H9 (cell line): ENCODE measurements at regions not wholly inside any gene's neighbourhood (a gene's known extent, or its start where the extent isn't known, plus 50 kb on each side); places are given as distances from the start of the nearest gene placed in this dataset.

Experiments used
- DNase-seq: peaks from one replicate; pipeline ENCODE4 v3.0.0-alpha.2; 2017
- H2AFZ ChIP-seq: one replicate; pipeline ENCODE4 v1.6.1; 2013; ENCODE audit warnings: mild to moderate bottlenecking, low read length, control low read depth, moderate library complexity
- H2AK5ac ChIP-seq: 2 replicates; pipeline ENCODE4 v1.6.1; 2013; ENCODE audit warnings: low read length, control low read depth, mixed read lengths; ENCODE audit not compliant: insufficient read length
- H2BK120ac ChIP-seq: one replicate; pipeline ENCODE4 v1.6.1; 2013; ENCODE audit warnings: low read depth, mild to moderate bottlenecking, low read length, control low read depth, inconsistent platforms; ENCODE audit not compliant: poor library complexity, severe bottlenecking
- H2BK12ac ChIP-seq: 2 replicates; pipeline ENCODE4 v1.6.1; 2013; ENCODE audit warnings: low read length, control low read depth, mixed read lengths, low read depth; ENCODE audit not compliant: insufficient read length
- H2BK15ac ChIP-seq: 2 replicates; pipeline ENCODE4 v1.6.1; 2013; ENCODE audit warnings: low read depth, low read length, control low read depth
- H2BK20ac ChIP-seq: one replicate; pipeline ENCODE4 v1.6.1; 2013; ENCODE audit warnings: low read depth, mild to moderate bottlenecking, low read length, control low read depth, inconsistent platforms; ENCODE audit not compliant: poor library complexity, severe bottlenecking
- H2BK5ac ChIP-seq: 2 replicates; pipeline ENCODE4 v1.6.1; 2013; ENCODE audit warnings: low read length, control low read depth, mixed read lengths; ENCODE audit not compliant: insufficient read length
- H3K14ac ChIP-seq: 2 replicates; pipeline ENCODE4 v1.6.1; 2013; ENCODE audit warnings: low read length, control low read depth; ENCODE audit not compliant: insufficient read depth
- H3K18ac ChIP-seq: 2 replicates; pipeline ENCODE4 v1.6.1; 2013; ENCODE audit warnings: low read depth, mild to moderate bottlenecking, mixed read lengths, low read length, control low read depth; ENCODE audit not compliant: insufficient read length
- H3K23ac ChIP-seq: 2 replicates; pipeline ENCODE4 v1.6.1; 2013; ENCODE audit warnings: low read length, control low read depth, mixed read lengths, low read depth; ENCODE audit not compliant: insufficient read length
- H3K23me2 ChIP-seq: 2 replicates; pipeline ENCODE4 v1.6.1; 2013; ENCODE audit warnings: low read depth, mild to moderate bottlenecking, mixed read lengths, low read length, control low read depth; ENCODE audit not compliant: insufficient read length, poor library complexity, severe bottlenecking
- H3K27ac ChIP-seq: 2 replicates; pipeline ENCODE4 v1.5.1; 2013; ENCODE audit warnings: low read length, control low read depth, mixed read lengths, low read depth; ENCODE audit not compliant: insufficient read length
- H3K27me3 ChIP-seq: 2 replicates; pipeline ENCODE4 v1.6.1; 2013; ENCODE audit warnings: low read length, control low read depth, inconsistent platforms; ENCODE audit not compliant: insufficient read depth
- H3K4ac ChIP-seq: 2 replicates; pipeline ENCODE4 v1.6.1; 2013; ENCODE audit warnings: low read depth, mild to moderate bottlenecking, control low read depth, inconsistent platforms, low read length, moderate library complexity
- H3K4me1 ChIP-seq: 2 replicates; pipeline ENCODE4 v1.6.1; 2013; ENCODE audit warnings: low read length, control low read depth, inconsistent platforms; ENCODE audit not compliant: insufficient read depth
- H3K4me2 ChIP-seq: 2 replicates; pipeline ENCODE4 v1.6.1; 2013; ENCODE audit warnings: low read length, control low read depth, mixed read lengths; ENCODE audit not compliant: insufficient read length, insufficient read depth
- H3K56ac ChIP-seq: 2 replicates; pipeline ENCODE4 v1.6.1; 2013; ENCODE audit warnings: low read depth, mild to moderate bottlenecking, mixed read lengths, low read length, control low read depth; ENCODE audit not compliant: insufficient read length
- H3K79me1 ChIP-seq: 2 replicates; pipeline ENCODE4 v1.6.1; 2013; ENCODE audit warnings: low read depth, mild to moderate bottlenecking, moderate library complexity, low read length, control low read depth, inconsistent platforms; ENCODE audit not compliant: insufficient read depth, poor library complexity, severe bottlenecking
- H3K79me2 ChIP-seq: 2 replicates; pipeline ENCODE4 v1.6.1; 2013; ENCODE audit warnings: low read length, control low read depth, inconsistent platforms; ENCODE audit not compliant: insufficient read depth
- H3K9ac ChIP-seq: 2 replicates; pipeline ENCODE4 v1.6.1; 2013; ENCODE audit warnings: low read length, control low read depth, mixed read lengths; ENCODE audit not compliant: insufficient read length; ENCODE audit errors: extremely low read depth
- H3K9me3 ChIP-seq: one replicate; pipeline ENCODE4 v1.6.1; 2013; ENCODE audit warnings: low read depth, low read length, inconsistent platforms; ENCODE audit not compliant: control insufficient read depth
- H3T11ph ChIP-seq: one replicate; pipeline ENCODE4 v1.6.1; 2013; ENCODE audit warnings: mild to moderate bottlenecking, low read length, control low read depth, inconsistent platforms
- H4K20me1 ChIP-seq: one replicate; pipeline ENCODE4 v1.6.1; 2013; ENCODE audit not compliant: control insufficient read depth, insufficient read length, insufficient read depth
- H4K5ac ChIP-seq: 2 replicates; pipeline ENCODE4 v1.6.1; 2013; ENCODE audit warnings: low read depth, mild to moderate bottlenecking, mixed read lengths, low read length, control low read depth; ENCODE audit not compliant: insufficient read length
- H4K8ac ChIP-seq: replicated peaks from 2 replicates; pipeline ENCODE4 v1.6.1; 2013; ENCODE audit warnings: low read length, control low read depth, mixed read lengths, low read depth; ENCODE audit not compliant: insufficient read length
- H4K91ac ChIP-seq: 2 replicates; pipeline ENCODE4 v1.6.1; 2013; ENCODE audit warnings: low read depth, mild to moderate bottlenecking, moderate library complexity, mixed read lengths, low read length, control low read depth; ENCODE audit not compliant: insufficient read length
- H3K27ac Mint-ChIP-seq, 3 experiments: 2 replicates in 2 of 3; 3 replicates in 1 of 3; pipeline ENCODE4 v1.8.0; 2020 to 2021; ENCODE audit warnings: mixed read lengths in 3 of 3, mild to moderate bottlenecking in 1 of 3, moderate library complexity in 1 of 3
- H3K27me3 Mint-ChIP-seq: 2 replicates; pipeline ENCODE4 v1.8.0; 2021; ENCODE audit warnings: low read depth, mild to moderate bottlenecking, moderate library complexity, mixed read lengths
- H3K36me3 Mint-ChIP-seq, 3 experiments: 2 replicates in 2 of 3; 3 replicates in 1 of 3; pipeline ENCODE4 v1.8.0; 2020 to 2021; ENCODE audit warnings: low read depth in 3 of 3, mixed read lengths in 3 of 3; ENCODE audit not compliant: insufficient read depth in 1 of 3
- H3K4me1 Mint-ChIP-seq, 2 experiments: 2 replicates each; pipeline ENCODE4 v1.8.0; 2020; ENCODE audit warnings: mixed read lengths in 2 of 2
- H3K4me3 Mint-ChIP-seq, 2 experiments: 2 replicates in 1 of 2; 3 replicates in 1 of 2; pipeline ENCODE4 v1.8.0; 2020 to 2021; ENCODE audit warnings: mild to moderate bottlenecking in 2 of 2, mixed read lengths in 2 of 2, moderate library complexity in 1 of 2
- H3K9me3 Mint-ChIP-seq, 2 experiments: 2 replicates in 1 of 2; 3 replicates in 1 of 2; pipeline ENCODE4 v1.8.0; 2020; ENCODE audit warnings: mild to moderate bottlenecking in 2 of 2, mixed read lengths in 2 of 2, moderate library complexity in 1 of 2
- WGBS: extraction: QIAGEN DNeasy Blood & Tissue Kit; methylation state at CpG from one replicate; pipeline ENCODE4 v1.1.7; 2013; ENCODE audit warnings: missing lambda C conversion rate, low lambda C conversion rate, mixed read lengths; ENCODE audit not compliant: insufficient read length; ENCODE audit errors: extremely low coverage; 5-methylcytosine and 5-hydroxymethylcytosine counted together
- TF ChIP-seq, protein P1 (sequence below): fragments of 200-600 bp; sonication (generic); conservative IDR thresholded peaks from 3 replicates; pipeline ENCODE4 v1.8.0; 2021; ENCODE audit warnings: antibody characterized with exemption, mild to moderate bottlenecking

DNA sequence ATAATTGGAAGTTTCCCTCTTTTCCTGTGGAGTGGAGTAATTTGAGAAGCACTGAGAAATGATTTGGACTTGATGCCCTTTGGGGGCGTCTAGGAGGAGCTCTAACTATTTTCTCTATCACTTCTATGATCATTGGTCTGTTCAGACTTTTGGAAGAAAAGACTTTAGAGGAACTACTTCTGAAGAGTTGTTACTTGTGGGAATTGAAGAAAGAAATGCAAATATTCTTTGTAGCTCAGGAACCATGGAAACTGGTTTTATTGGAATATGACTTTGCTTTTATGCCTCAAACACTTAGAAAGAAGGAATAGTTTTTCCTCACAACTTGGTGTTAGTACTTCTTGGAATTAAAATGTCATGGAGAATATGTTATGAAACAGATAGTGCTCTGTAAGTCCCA lies 122.0 kb upstream of the ALDH1A3 start:
- Histone ChIP-seq H3K4me1 (no peaks in the 10 kb centered on the region; the same call in 1 of the 2 replicates), H4K8ac (no peak overlapping the region), H2BK5ac (no peak overlapping the region), H3K23me2 (no peaks in the 10 kb centered on the region), H2BK120ac (no peak overlapping the region), H2BK15ac (no peak overlapping the region), H2AFZ (no peak overlapping the region), H3K9ac (no peak overlapping the region), H2BK12ac (no peak overlapping the region), H3K14ac (no peak overlapping the region), H4K91ac (no peak overlapping the region), H3K23ac (no peak overlapping the region), H4K20me1 (no peaks in the 10 kb centered on the region), H2AK5ac (no peak overlapping the region), H3K56ac (no peak overlapping the region), H3K27me3 (no peaks in the 10 kb centered on the region), H3K4ac (no peak overlapping the region), H3K79me1 (no peaks in the 10 kb centered on the region), H3K4me2 (no peak overlapping the region), H3K27ac (no peak overlapping the region), H4K5ac (no peak overlapping the region), H2BK20ac (no peak overlapping the region), H3K79me2 (no peaks in the 10 kb centered on the region), H3T11ph (no peak overlapping the region), H3K9me3 (no peaks in the 10 kb centered on the region), H3K18ac (no peak overlapping the region)
- H3K4me3 Mint-ChIP-seq = no peak overlapping the region
- no CpG with 5 or more reads among the region's 1 CpG for WGBS
- H3K27ac Mint-ChIP-seq = no peak overlapping the region
- H3K4me1 Mint-ChIP-seq = peaks cover 17 to 19% of the 10 kb centered on the region in 2 experiments
- no peak for DNase-seq
- TF ChIP-seq, protein P1, sequence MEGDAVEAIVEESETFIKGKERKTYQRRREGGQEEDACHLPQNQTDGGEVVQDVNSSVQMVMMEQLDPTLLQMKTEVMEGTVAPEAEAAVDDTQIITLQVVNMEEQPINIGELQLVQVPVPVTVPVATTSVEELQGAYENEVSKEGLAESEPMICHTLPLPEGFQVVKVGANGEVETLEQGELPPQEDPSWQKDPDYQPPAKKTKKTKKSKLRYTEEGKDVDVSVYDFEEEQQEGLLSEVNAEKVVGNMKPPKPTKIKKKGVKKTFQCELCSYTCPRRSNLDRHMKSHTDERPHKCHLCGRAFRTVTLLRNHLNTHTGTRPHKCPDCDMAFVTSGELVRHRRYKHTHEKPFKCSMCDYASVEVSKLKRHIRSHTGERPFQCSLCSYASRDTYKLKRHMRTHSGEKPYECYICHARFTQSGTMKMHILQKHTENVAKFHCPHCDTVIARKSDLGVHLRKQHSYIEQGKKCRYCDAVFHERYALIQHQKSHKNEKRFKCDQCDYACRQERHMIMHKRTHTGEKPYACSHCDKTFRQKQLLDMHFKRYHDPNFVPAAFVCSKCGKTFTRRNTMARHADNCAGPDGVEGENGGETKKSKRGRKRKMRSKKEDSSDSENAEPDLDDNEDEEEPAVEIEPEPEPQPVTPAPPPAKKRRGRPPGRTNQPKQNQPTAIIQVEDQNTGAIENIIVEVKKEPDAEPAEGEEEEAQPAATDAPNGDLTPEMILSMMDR = no peak
- H3K36me3 Mint-ChIP-seq = no peaks in the 10 kb centered on the region; a peak in 1 of 7 replicates
- H3K9me3 Mint-ChIP-seq = no peaks in the 10 kb centered on the region; a peak in 2 of 5 replicates
- H3K27me3 Mint-ChIP-seq = no peaks in the 10 kb centered on the region
